GOT3 (cell line): ENCODE measurements at regions not wholly inside any gene's neighbourhood (a gene's known extent, or its start where the extent isn't known, plus 50 kb on each side); places are given as distances from the start of the nearest gene placed in this dataset.

ENCODE experiments used
- DNase-seq: peaks from one replicate; lab custom pipeline; 2025; ENCODE audit warnings: mixed read lengths; lab: John Stamatoyannopoulos, UW

DNA sequence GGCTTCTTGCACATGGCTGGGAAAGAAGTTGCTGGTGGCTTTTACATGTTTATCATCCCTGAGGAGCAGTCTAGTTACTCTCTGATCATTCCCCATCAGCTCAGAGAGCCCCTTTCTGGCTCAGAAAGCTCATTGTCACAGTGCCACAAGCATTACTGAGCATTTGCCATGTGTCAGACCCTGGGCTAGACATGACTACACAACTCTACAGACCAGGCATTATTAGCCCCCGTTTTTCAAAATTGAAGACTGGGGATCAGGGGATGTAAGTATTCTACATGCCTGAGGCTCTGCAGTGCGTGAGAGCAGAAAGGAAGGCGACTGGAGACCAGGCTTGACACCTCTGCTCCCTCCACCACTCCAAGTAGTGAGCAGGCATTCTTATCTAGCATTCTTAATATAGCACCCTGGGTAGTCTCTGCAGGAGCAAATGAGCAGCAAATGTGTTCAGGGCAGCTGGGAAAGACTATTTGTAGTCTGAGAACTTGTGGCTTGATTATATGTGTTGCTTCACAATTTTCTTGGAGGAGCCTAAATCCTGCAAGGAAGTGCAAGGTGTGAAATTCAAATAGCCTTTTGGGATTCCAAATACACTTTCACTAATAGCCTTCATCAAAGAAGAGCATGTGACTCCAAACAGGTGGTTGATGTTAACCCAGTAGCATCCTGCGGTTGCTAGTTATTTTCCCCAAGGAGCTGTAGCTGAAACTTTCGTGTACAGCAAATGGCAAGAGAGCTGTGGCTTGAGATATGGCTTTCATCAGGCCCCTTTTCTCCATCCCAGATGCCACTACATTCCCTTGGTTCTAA is 143.2 kb downstream of the DDX1 start:
- no peak for DNase-seq

- DNase-seq: no peak
Observed at GRCh38 chr2:15735484-15736326, 144.0 kb downstream of the DDX1 start.

DNA sequence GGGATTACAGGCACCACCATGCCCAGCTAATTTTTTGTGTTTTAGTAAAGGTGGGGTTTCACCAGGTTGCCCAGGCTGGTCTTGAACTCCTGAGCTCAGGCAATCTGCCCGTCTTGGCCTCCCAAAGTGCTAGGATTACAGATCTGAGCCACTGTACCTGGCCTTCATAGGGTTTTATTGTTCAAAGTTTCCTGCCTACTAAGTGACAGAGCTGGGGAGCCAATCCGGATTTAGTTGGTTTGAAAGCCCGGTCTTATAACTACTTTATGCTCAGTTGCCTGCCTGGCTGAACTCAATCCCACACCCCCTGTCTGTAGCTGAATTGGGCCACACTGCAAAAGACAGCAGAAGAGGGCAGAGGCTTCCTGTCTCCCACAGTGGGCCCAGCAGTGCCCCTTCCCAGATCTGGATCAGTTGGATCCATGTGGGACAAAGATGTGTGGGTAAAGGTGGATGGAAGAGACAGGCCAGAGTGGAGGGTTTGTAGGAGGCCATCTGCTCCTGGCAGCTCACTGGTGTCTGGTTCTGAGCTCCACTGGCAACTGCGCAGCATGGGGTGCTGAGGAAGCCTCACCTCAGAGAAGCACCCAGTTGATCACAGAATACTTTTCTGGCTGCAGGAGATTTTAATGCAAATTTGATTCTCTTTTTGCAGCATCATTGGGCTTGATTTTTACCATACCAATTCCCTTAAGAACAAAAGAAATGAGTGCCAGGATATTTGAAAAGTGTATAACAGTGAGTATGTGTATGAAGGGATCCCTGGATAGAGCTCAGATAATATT is 144.9 kb downstream of the DDX1 start:
- no peak for DNase-seq

- DNase-seq: no peak
Observed at GRCh38 chr2:15737314-15738224, 145.9 kb downstream of the DDX1 start.

- DNase-seq: no peak
Observed at GRCh38 chr2:15738225-15738546, 146.5 kb downstream of the DDX1 start.

GRCh38 chr2:15738943-15739342 is 147.3 kb downstream of the DDX1 start:
- no peak for DNase-seq

DNA sequence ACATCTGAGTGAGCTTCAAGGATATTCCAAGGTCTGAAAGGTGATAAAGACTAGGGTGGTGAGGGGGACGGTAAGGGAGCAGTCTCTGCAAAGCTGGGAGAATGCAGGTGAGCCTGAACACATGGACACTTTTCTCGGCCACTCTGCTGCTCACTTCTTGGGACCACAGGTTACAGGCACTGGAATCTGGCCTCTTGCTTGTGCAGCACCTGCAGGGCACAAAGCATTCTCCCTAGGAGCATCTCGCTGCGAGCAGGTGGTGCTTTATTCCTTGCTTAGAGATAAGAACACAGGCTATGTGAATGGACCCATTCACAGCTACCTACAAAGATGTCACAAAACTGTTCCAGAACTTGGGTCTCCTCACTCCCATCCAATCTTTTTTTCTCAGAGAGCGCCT is 153.2 kb downstream of the DDX1 start:
- no peak for DNase-seq

- DNase-seq: no peak
Observed at GRCh38 chr2:15745350-15745749, 153.7 kb downstream of the DDX1 start.

- no peak for DNase-seq
Observed at GRCh38 chr2:15745907-15746702, 154.4 kb downstream of the DDX1 start.

- DNase-seq: no peak
Observed at GRCh38 chr2:15746703-15747550, 155.3 kb downstream of the DDX1 start.

- no peak for DNase-seq
Observed at GRCh38 chr2:15747603-15748471, 156.2 kb downstream of the DDX1 start.

DNA sequence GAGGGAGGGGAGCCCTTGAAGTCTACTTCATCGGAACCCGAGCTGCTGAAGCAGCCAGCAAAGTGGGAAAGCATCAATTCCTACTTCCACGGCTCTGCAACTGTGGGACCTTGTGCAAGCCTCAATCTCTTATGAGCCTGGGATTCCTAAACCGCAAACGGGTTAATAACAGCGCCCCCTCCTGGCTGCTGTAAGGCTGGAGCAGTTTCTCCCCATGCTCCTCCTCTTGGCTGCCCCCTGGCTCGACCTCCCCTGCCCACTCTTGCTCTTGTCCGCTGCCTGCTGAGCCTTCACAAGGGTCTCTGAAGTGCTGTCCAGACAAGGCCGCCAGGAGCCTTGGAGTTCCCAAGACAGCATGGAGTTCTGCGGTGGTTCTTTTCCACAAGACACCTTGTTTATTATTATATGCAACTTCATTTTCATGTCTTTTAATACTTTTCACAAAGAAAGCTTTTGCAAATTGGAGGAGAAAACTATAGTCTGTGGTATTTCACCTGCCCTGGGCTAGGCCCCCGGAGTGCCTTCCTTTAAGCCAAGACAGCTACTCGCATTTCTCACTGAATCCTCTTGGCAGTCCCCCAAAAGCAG is 157.2 kb downstream of the DDX1 start:
- DNase-seq: no peak

DNA sequence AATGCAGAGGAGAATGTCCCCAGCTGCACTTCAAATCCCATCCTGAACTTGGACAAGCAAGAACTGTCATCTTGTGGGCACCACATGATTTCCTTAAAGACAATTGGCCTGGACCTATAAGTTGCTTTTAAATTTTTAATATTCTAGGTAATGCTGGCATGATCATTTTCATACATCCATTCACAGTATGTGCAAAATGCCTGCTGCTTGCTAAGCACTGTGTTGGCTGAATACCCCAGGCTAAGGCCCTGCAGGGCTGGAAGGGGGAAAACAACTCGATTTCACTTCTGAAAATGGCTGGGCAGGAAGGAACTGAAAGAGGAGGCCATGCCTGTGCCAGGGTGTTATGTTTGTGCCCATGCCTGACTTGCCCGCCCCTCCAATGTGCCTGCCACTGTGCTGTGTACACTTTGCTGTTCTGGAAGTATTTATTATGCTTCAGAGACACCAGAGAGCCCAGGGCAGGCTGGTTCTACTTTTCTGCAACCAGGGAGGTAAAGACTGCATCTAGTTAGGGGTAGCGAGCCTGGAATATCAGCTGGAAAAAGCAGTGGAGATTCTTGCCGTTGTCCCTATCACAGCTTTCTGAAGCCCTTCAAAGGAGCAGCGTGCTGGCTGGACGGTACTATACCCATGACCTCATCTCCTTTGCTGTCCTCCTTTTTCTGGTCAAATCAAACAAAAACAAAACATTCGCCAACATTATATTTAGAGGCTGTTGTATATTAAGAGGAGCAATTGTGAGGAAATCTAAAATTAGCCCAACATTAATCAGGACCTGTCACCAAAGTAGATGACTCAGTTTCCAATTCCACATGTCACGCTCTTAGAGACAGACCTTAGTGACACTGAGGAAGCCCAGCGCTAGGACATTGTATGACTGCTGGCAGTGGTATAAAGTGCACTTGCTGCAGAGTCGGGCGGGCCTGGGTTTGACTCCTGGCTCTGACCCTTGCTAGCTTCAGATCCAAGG is 158.1 kb downstream of the DDX1 start:
- no peak for DNase-seq

DNA sequence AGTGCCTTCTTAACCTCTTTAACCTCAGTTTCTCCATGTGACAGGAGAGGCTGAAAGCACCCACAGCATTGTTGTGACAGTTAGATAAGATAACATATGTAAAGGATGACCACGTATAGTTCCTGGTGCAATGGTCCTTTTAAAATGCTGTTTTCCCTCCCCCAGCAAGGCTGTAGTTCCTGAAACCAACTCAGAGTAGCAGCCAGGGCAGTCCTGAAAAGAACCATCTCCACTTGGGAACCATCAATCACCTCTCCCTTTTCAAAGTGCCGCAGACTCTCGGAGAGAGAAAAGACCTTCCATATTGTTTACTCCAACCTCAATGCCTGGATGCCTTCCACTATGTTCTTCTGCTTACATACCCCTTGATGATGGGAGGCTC is 158.8 kb downstream of the DDX1 start:
- no peak for DNase-seq

DNA sequence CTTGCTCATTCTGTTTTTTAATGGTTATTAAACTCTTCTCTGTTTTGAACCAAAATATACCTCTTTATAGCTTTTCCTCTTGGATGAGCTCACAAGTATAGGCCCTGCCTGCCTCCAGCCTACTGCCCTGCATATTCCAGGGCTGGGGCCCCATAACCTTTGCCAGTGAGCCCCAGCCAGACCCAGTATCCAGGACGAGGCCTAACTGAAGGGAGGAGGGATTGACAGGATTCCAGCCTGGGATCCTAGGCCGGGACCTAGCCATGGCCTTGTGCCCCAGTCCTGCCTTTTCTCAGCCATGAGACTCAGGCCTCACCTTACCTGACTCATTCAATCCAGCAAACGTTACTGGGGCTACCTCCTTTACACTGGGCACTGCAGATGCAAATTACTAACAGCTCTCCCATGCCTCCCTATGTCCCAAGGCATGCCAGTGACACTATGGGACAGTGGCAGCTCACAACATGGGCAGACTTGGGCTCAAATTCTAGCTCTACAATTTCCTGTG is 159.2 kb downstream of the DDX1 start:
- no peak for DNase-seq

DNA sequence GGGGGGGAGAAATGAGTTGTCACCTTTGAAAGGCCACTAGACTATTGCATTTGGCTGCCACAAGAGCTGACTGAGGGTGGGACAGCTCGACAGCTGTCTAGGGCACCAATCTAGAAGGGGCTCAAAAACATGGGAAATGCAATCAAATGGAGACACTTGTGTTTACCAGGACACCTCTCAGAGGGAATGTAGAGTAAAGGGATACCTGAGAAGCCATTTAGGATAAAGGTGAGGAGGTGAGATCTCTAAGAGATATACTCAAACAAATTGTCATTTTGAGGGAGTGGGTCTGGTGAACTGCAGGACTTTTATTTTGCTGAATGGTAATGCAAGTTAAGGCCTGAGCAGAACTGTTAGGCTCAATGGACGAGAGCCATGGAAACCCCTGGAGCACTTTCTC is 159.8 kb downstream of the DDX1 start:
- no peak for DNase-seq
